GM12878 (cell line): ENCODE measurements at regions not wholly inside any gene's neighbourhood (a gene's known extent, or its start where the extent isn't known, plus 50 kb on each side); places are given as distances from the start of the nearest gene placed in this dataset.

ENCODE experiments used
- ATAC-seq: fragments of 200-7000 bp; cut with Tn5 transposase; 3 replicates; pipeline ENCODE4 v1.9.1; 2020; ENCODE audit warnings: mild to moderate bottlenecking, moderate library complexity
- BruUV-seq: library from RNA; stranded (reverse); fragments of 400-500 nt; replicated peaks from 2 replicates; lab custom pipeline; 2021; lab: Mats Ljungman, UMichigan
- CTCF ChIA-PET: fragments of 300-600 bp; sonication (Branson Sonifier 250); formaldehyde crosslinking; extraction: SDS; loops from one replicate; lab custom pipeline; 2021; ENCODE audit warnings: inconsistent platforms; lab: Yijun Ruan, JAX
- POLR2A ChIA-PET: fragments of 350-600 bp; formaldehyde crosslinking; extraction: SDS; loops from one replicate; lab custom pipeline; 2021; ENCODE audit warnings: inconsistent platforms; lab: Charles Lee
- RAD21 ChIA-PET: fragments of 300-600 bp; sonication (Branson Sonifier 250); formaldehyde crosslinking; loops from one replicate; lab custom pipeline; 2023; ENCODE audit warnings: antibody characterized with exemption; ENCODE audit not compliant: unreplicated experiment; lab: Charles Lee
- SMC1A ChIA-PET: fragments of 300-600 bp; sonication (Branson Sonifier 250); formaldehyde crosslinking; loops from one replicate; lab custom pipeline; 2023; ENCODE audit not compliant: unreplicated experiment, uncharacterized antibody; lab: Charles Lee
- DNase-seq: peaks from one replicate; pipeline ENCODE4 v3.0.0-alpha.2; 2011; ENCODE audit warnings: low read depth, low spot score
- FAIRE-seq: peaks from 3 replicates; lab custom pipeline; 2011; peaks lifted over from hg19 to GRCh38; lab: Jason Lieb, UNC
- H2AFZ ChIP-seq: 2 replicates; pipeline ENCODE4 v1.6.0; 2011; ENCODE audit warnings: low read depth, low read length, control low read depth; ENCODE audit not compliant: control insufficient read depth
- H3K27ac ChIP-seq: 2 replicates; pipeline ENCODE4 v1.5.1; 2011; ENCODE audit warnings: control low read depth; ENCODE audit not compliant: control insufficient read depth, insufficient read depth
- H3K27me3 ChIP-seq, 2 experiments: replicated peaks in 1 of 2; 2 replicates each; pipeline versions ENCODE4 v1.6.0 to v1.6.1; 2011; ENCODE audit warnings: low read length in 1 of 2; ENCODE audit not compliant: control insufficient read depth in 2 of 2, insufficient read depth in 2 of 2
- H3K36me3 ChIP-seq, 2 experiments: 2 replicates each; pipeline ENCODE4 v1.5.1; 2011; ENCODE audit warnings: low read length in 1 of 2; ENCODE audit not compliant: control insufficient read depth in 2 of 2, insufficient read depth in 2 of 2
- H3K4me1 ChIP-seq: 2 replicates; pipeline ENCODE4 v1.6.1; 2011; ENCODE audit warnings: mild to moderate bottlenecking, low read length, moderate library complexity, mixed read lengths; ENCODE audit not compliant: control insufficient read depth, insufficient read depth
- H3K4me2 ChIP-seq: 2 replicates; pipeline ENCODE4 v1.6.0; 2011; ENCODE audit warnings: control low read depth; ENCODE audit not compliant: control insufficient read depth, insufficient read depth
- H3K4me3 ChIP-seq: fragments of 200-600 bp; sonication (generic); 2 replicates; pipeline ENCODE4 v1.5.1; 2016
- H3K79me2 ChIP-seq: 2 replicates; pipeline ENCODE4 v1.6.0; 2011; ENCODE audit warnings: low read length; ENCODE audit not compliant: control insufficient read depth, insufficient read depth
- H3K9ac ChIP-seq: 2 replicates; pipeline ENCODE4 v1.8.0; 2011; ENCODE audit warnings: low read length, control low read depth, mixed read lengths; ENCODE audit not compliant: control insufficient read depth, insufficient read depth
- H3K9me3 ChIP-seq: replicated peaks from 3 replicates; pipeline ENCODE4 v1.5.1; 2011; ENCODE audit warnings: mild to moderate bottlenecking, low read length; ENCODE audit not compliant: control insufficient read depth, insufficient read depth
- H4K20me1 ChIP-seq: 2 replicates; pipeline ENCODE4 v1.6.0; 2011; ENCODE audit not compliant: control insufficient read depth, insufficient read depth
- BACH1 ChIP-seq: fragments of 450-650 bp; IDR thresholded peaks from 2 replicates; pipeline ENCODE4 v1.6.1; 2017; ENCODE audit warnings: mild to moderate bottlenecking, borderline replicate concordance
- CHD1 ChIP-seq: IDR thresholded peaks from 2 replicates; pipeline ENCODE4 v1.6.1; 2012; ENCODE audit warnings: low read depth, low read length, improper control_type of control experiment
- CREB1 ChIP-seq: IDR thresholded peaks from 2 replicates; pipeline ENCODE4 v1.6.1; 2012; ENCODE audit warnings: low read depth, mild to moderate bottlenecking, inconsistent platforms
- GABPA ChIP-seq: IDR thresholded peaks from 2 replicates; pipeline ENCODE4 v1.6.1; 2014; ENCODE audit warnings: antibody characterized with exemption, low read depth, mild to moderate bottlenecking, inconsistent platforms
- GATAD2B ChIP-seq: fragments of 450-650 bp; conservative IDR thresholded peaks from 2 replicates; pipeline ENCODE4 v1.6.1; 2017; ENCODE audit warnings: low read depth, mild to moderate bottlenecking, moderate library complexity
- KAT2A ChIP-seq: conservative IDR thresholded peaks from 2 replicates; pipeline ENCODE4 v1.6.1; 2011; ENCODE audit warnings: low read depth, low read length; ENCODE audit not compliant: control insufficient read depth
- RB1 ChIP-seq: fragments of 450-650 bp; formaldehyde crosslinking; IDR thresholded peaks from 2 replicates; pipeline ENCODE4 v1.6.1; 2017; ENCODE audit warnings: mild to moderate bottlenecking, borderline replicate concordance
- RCOR1 ChIP-seq: conservative IDR thresholded peaks from 2 replicates; pipeline ENCODE4 v1.6.1; 2012; ENCODE audit warnings: low read depth, low read length, improper control_type of control experiment
- RFX5 ChIP-seq: IDR thresholded peaks from 2 replicates; pipeline ENCODE4 v1.6.1; 2011; ENCODE audit warnings: low read depth, low read length, improper control_type of control experiment
- SMAD5 ChIP-seq: IDR thresholded peaks from 2 replicates; pipeline ENCODE4 v1.6.1; 2016; ENCODE audit warnings: antibody characterized with exemption, low read depth
- SREBF2 ChIP-seq: IDR thresholded peaks from 2 replicates; pipeline ENCODE4 v1.6.1; 2012; ENCODE audit warnings: mild to moderate bottlenecking, low read length
- STAT3 ChIP-seq: IDR thresholded peaks from 2 replicates; pipeline ENCODE4 v1.6.1; 2011; ENCODE audit warnings: low read depth, low read length, improper control_type of control experiment
- WGBS: methylation state at CpG from one replicate; pipeline ENCODE4 v1.1.6; 2016; ENCODE audit warnings: low lambda C conversion rate; ENCODE audit not compliant: insufficient replicate concordance, insufficient coverage; ENCODE audit errors: missing lambda C conversion rate; 5-methylcytosine and 5-hydroxymethylcytosine counted together
- in situ Hi-C: fragments of 300-500 bp; cut with MboI; formaldehyde crosslinking; loops from 9 replicates; pipeline ENCODE4 v1.14.3; 2018; ENCODE audit warnings: mixed read lengths
- intact Hi-C: fragments of 100-400 bp; cut with micrococcal nuclease; formaldehyde crosslinking; loops from one replicate; pipeline ENCODE4 v1.14.2; 2022; ENCODE audit not compliant: unreplicated experiment

- 0% methylated on average over 7 of the region's 7 CpGs for whole genome bisulfite sequencing
- Histone ChIP-seq H4K20me1 (no peaks in the 10 kb centered on the region), H3K9me3 (no peaks in the 10 kb centered on the region; the same call in 2 of the 3 replicates), H3K27me3 (peaks cover 0 to 2% of the 10 kb centered on the region in 2 experiments; a peak in 2 of 4 replicates), H3K79me2 (no peaks in the 10 kb centered on the region), H3K9ac (no peak overlapping the region), H3K4me3 (no peak overlapping the region), H3K27ac (no peak overlapping the region), H3K36me3 (no peaks in the 10 kb centered on the region), H3K4me2 (no peak overlapping the region), H3K4me1 (no peaks in the 10 kb centered on the region), H2AFZ (no peak overlapping the region)
- in situ Hi-C loops: no loop called here
- SMC1A ChIA-PET: no interaction called here
- POLR2A ChIA-PET: interaction anchor here (0.5 to 0.6 kb wide), 2 partner anchors 186 to 1772 kb away, joined by 3 to 4 read pairs; no protein-coding TSS in a partner anchor
- intact Hi-C loops: loop anchor here (10.0 kb wide), 1 partner anchor 54 kb away; no protein-coding TSS in a partner anchor
- no TSS peak for BruUV-seq
- DNase-seq: no peak
- no peak for FAIRE-seq
- ATAC-seq: peak; percentile 51; the same call in 1 of the 3 replicates
- CTCF ChIA-PET: interaction anchor here (0.8 to 1.7 kb wide), 3 partner anchors 13 to 239 kb away, joined by 3 to 4 read pairs (median 4); no protein-coding TSS in a partner anchor
- RAD21 ChIA-PET: no interaction called here
- TF ChIP-seq CHD1 (no peak), STAT3 (no peak), CREB1 (no peak), RB1 (no peak), RCOR1 (no peak), SREBF2 (no peak), BACH1 (no peak), SMAD5 (no peak), GABPA (no peak), KAT2A (no peak), GATAD2B (no peak), RFX5 (no peak)
- TF ChIP-seq, all 136 proteins: peak for 0
Observed at GRCh38 chr2:11071211-11071610, 84.1 kb upstream of the SLC66A3 start.
